LNCaP clone FGC (cell line): ENCODE measurements at regions not wholly inside any gene's neighbourhood (a gene's known extent, or its start where the extent isn't known, plus 50 kb on each side); places are given as distances from the start of the nearest gene placed in this dataset.

ENCODE experiments used
- DNase-seq: peaks from one replicate; pipeline ENCODE4 v3.0.0-alpha.2; 2011; ENCODE audit warnings: low read depth
- H3K4me3 ChIP-seq: 2 replicates; pipeline ENCODE4 v1.5.1; 2011; ENCODE audit warnings: mild to moderate bottlenecking, low read depth, low read length, control low read depth
- CTCF ChIP-seq: IDR thresholded peaks from 2 replicates; pipeline ENCODE4 v1.5.1; 2012; ENCODE audit warnings: mild to moderate bottlenecking; ENCODE audit not compliant: control insufficient read depth, insufficient read depth; ENCODE audit errors: extremely low read depth

- no peak for TF ChIP-seq CTCF
- no peak overlapping the region for H3K4me3 ChIP-seq
- DNase-seq = no peak
These were observed 551.5 kb upstream of the RGMA start for GRCh38 chr15:93640411-93640962.

- DNase-seq = no peak
- no peak overlapping the region for H3K4me3 ChIP-seq
- no peak for TF ChIP-seq CTCF
These were observed 543.1 kb upstream of the RGMA start for GRCh38 chr15:93631958-93632618.

GRCh38 chr15:93619597-93619996, 530.6 kb upstream of the RGMA start:
- DNase-seq = no peak
- TF ChIP-seq CTCF = no peak
- no peak overlapping the region for H3K4me3 ChIP-seq

GRCh38 chr15:93617443-93617842, 528.4 kb upstream of the RGMA start:
- no peak for TF ChIP-seq CTCF
- no peak for DNase-seq
- H3K4me3 ChIP-seq = no peak overlapping the region

- no peak overlapping the region for H3K4me3 ChIP-seq
- DNase-seq = no peak
- TF ChIP-seq CTCF = no peak
These were observed 525.5 kb upstream of the RGMA start for GRCh38 chr15:93614386-93615104.

GRCh38 chr15:93613386-93613785, 524.4 kb upstream of the RGMA start:
- no peak overlapping the region for H3K4me3 ChIP-seq
- TF ChIP-seq CTCF = no peak
- no peak for DNase-seq

- no peak overlapping the region for H3K4me3 ChIP-seq
- DNase-seq = no peak
- no peak for TF ChIP-seq CTCF
These were observed 523.9 kb upstream of the RGMA start for GRCh38 chr15:93612953-93613352.
